ENCODE measurements at regions not wholly inside any gene's neighbourhood (a gene's known extent, or its start where the extent isn't known, plus 50 kb on each side); places are given as distances from the start of the nearest gene placed in this dataset.

DNA sequence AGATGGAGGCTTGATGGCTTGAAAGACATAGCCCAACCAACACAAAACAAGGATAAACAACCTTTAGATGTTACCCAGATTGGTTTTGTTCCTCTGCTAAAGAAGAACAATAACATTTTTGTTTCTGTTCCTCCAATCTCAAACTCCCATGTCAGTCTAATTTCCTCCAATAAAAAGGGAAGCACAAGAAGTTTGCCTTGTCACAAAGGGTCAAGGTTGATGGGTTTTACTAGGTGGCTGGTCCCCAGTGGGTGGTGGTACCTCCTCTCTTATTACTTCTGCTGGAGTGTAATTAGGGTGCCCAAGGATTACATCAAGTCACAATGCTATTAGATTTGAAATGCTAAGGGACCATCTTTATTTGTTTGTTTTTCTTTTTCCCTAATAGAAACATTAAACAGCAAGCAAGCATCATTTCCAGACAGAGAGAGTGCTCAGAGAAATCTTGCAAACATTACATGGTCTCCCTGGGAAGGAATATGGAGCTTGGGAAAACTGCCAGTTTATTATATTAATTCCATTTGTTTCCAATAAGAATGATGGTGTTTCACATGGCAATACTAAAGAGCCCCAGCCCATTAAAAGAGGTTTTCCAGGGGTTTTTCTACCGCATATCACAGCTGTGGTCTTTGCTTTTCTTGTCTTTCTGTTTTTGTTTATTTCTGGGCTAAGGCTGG lies 78.3 kb upstream of the AOAH start:
- no peak for DNase-seq (ENCODE audit: low read depth in 1 of 2, low spot score in 1 of 2)

GRCh38 chr7:36796850-36797536 lies 72.7 kb upstream of the AOAH start:
- DNase-seq (ENCODE audit: low read depth in 1 of 2, low spot score in 1 of 2): no peak

GRCh38 chr7:36795451-36796021 lies 71.2 kb upstream of the AOAH start:
- DNase-seq (ENCODE audit: low read depth in 1 of 2, low spot score in 1 of 2): no peak

DNA sequence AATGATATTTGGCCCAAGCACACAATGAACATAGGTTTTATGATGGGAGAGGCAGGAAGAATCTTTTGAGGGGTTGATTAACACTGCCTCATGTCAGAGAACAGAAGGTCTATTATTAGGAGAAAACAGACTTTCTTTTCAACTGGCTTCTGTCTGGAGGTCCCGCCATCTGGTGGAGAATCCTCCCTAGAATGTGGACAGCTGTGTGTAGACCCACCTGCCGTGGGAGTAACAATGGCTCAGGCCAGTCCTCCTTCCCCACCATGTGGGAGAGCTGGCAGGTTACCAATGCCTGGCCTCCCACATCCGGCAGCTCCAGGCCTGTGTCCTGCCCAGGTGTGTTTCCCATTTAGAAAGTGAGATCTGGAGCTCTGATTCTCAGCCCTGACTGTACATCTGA lies 70.4 kb upstream of the AOAH start:
- DNase-seq (ENCODE audit: low read depth in 1 of 2, low spot score in 1 of 2): no peak

DNA sequence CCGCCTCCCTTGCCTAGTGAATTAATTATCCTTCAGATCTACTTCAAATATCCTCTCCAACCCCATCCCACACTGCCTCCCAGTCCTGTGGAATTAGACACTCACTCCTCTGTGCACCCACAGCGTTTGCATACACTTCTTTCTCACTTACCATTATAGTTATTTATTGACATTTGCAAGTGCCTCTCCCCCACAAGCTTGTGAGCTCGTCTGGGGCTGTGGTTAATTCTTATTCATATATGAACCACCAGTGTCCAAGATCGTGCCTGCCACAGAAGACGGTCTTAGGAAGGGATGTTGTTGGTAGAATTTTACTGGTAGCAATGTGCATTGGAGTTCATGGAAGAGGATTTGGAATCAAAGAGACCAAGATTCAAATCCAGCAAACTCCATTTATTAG lies 68.1 kb upstream of the AOAH start:
- no peak for DNase-seq (ENCODE audit: low read depth in 1 of 2, low spot score in 1 of 2)

DNA sequence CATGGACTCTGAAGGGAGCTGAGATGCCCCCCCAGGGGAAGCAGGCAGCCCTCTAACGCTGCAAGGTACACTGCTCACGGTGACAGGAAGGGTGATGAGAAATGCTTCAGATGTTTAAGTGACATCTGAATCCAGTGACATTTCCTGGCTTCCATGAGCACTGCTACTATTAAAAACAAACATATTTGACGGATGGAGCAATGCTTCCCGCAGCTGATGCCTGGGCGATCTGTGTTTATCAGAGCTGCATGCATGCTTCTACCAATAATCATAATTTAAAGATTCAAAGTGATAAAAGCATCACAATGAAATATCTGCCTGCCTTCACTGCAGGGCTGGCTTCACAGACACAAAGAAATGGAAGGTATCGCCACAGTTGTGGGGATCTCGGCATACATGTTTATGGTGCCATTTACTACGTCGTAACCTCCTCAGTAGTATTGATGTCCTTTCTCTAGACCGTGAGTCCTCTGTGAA lies 66.1 kb upstream of the AOAH start:
- DNase-seq (ENCODE audit: low read depth in 1 of 2, low spot score in 1 of 2): no peak

- no peak for DNase-seq (ENCODE audit: low read depth in 1 of 2, low spot score in 1 of 2)
Observed at GRCh38 chr7:36788825-36789470, 64.7 kb upstream of the AOAH start.

- no peak for DNase-seq (ENCODE audit: low read depth in 1 of 2, low spot score in 1 of 2)
Observed at GRCh38 chr7:36787933-36788378, 63.7 kb upstream of the AOAH start.

DNA sequence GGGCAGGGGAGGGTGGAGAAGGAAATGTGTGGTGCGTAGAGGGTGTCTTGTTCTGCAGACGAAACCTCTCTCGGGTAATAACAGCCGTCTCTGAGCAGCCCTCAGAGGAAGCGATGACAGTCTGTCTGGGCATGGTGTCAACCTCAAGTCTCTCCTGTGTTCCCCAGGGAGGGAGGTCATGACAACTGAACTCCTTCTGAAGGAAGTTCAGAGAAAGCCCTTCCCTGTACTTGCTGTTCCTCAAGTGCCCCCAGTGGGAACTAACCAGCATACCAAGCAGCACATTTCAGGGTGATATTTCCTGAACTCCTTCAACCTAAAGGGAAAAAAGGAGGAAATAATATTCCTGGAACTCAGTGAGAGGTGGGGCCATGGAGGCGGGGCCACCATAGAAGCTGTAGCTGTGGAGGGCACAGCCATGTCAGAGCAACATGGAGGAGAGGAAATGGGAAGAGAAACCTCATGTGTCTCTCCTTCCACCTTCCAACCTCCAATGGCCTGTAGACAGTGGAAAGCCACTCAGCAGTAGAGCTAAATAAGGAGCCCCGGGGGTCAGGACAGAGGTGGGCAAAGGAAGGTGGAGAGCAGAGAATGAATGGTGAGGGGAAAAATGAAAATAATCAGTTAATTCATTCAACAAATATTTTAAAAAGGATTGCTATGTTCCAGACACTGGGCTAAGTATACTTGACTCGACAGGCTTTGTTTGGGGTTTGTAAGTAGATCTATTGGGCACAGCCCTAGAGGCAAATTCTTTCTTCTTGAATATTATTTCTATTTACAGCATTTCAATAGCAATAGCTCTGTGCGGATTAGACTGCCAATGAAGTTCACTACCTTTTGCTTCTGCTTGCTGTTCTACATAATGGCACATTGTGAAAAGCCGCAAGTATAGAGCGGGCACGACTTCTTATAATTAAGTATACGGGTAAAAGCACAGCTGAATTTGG lies 61.0 kb upstream of the AOAH start:
- peak in 1 of 2 donors; percentile 63 for DNase-seq (ENCODE audit: low read depth in 1 of 2, low spot score in 1 of 2)

GRCh38 chr7:36781011-36781738 lies 56.9 kb upstream of the AOAH start:
- DNase-seq (ENCODE audit: low read depth in 1 of 2, low spot score in 1 of 2): no peak

DNA sequence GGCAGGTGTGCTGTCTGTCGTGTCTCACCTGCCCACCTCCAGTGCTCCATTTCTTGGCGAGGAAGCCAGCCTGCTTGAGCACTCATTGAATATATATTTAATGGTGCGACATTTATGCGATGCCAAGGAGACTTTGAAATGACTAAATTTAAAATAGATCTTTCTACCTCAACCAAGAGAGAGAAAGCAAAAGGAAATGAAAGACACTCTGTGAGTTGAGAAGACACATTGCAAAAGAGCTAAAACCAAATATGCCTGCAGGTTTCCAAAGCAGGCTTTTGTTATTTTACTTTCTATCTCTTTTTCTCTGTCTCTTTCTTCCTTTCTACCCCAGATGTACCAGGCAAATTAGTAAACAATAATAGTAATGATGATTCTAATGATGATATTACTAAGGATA lies 53.6 kb upstream of the AOAH start:
- DNase-seq (ENCODE audit: low read depth in 1 of 2, low spot score in 1 of 2): no peak

DNA sequence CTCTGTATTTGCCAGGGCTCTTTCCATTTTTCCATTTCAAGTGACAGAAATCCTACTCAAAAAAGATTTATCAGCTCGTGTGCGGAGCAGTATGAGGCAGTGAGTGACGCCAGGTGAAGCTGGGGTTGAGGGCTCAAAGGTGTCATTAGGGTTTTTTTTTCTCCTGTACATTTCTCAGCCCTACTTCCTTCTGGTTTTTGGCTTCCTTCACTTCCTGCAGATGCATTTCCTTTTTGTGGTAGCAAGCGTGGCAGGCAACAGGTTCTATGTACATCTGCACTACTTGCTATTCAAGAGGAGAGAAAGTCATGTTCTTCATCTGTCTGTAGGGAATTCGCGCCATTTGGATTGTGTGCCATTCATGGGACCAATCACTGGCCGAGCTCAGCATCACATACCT lies 52.8 kb upstream of the AOAH start:
- peak in 1 of 2 donors; percentile 8 for DNase-seq (ENCODE audit: low read depth in 1 of 2, low spot score in 1 of 2)

GRCh38 chr7:36775676-36776075 lies 51.4 kb upstream of the AOAH start:
- DNase-seq (ENCODE audit: low read depth in 1 of 2, low spot score in 1 of 2): no peak

- no peak for DNase-seq (ENCODE audit: low read depth in 1 of 2, low spot score in 1 of 2)
Observed at GRCh38 chr7:36775061-36775620, 50.8 kb upstream of the AOAH start.

Data from activated CD4-positive, alpha-beta T cell treated with anti-CD3 and anti-CD28 coated beads, Interleukin-2, amount 50 U/mL, for 24 hours (primary cell).